ENCODE measurements at regions not wholly inside any gene's neighbourhood (a gene's known extent, or its start where the extent isn't known, plus 50 kb on each side); places are given as distances from the start of the nearest gene placed in this dataset.

- peak; percentile 43 for DNase-seq
Observed at GRCh38 chr12:88371416-88372183, 208.7 kb downstream of the KITLG start.

DNA sequence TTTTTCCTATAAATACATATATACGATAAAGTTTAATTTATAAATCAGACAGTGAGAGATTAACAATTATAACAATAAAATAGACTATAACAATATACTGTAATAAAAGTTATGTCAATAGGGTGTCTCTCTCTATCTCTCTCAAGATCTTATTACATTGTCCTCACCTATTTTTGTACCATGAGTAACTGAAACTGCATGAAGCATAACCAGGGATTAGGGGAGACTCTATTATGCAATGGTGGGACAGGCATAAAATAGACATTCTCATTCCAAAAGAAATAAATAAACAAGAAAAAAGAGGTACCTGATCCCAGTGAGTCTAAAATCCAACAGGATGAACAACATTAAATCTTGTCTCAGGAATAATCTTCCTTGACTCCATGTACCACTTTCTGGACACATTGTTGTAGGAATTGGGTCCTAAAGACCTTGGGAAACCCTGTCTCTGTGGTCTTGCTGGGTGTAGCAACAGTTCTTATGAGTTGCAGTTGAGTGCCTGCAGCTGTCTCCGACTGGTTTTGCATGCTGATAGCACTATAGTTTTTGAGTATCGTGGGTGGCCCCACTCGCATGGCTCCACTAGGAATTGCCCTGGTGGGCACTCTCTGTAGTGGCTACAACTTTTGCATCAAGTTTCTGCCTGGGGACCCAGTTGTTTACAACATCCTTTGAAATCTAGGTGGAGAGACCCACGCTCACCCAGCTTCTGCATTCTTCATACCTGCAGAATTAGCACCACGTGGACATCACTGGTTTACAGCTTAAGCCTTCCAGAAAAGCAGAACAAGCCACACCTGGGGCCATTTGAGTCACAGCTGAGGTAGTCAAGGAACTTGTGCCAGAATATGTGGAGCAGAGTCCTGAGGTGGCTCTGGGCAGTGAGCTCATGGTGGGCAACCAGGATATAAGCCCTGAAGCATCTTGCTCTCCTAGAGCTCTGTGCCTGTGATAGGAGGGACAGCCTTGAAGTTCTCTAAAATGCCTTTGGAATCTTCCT is 204.7 kb downstream of the KITLG start:
- DNase-seq = no peak

DNA sequence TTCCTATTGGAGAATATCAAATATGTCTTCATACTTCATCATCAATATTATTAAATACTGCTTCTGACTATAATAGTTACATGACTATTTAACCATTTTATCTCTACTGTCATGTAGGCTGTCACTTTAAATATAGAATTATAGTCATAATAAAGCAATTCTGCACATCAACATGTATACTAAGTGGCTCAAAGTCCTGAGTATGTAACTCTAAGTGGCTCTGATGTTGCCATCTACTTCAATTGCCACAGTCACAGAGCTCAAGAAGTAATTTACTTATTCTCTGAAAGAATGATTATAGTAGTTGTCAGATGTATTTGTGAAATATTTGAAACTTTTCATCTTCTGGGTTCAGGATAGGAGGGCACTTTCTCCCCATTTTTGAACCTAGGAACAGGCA is 202.3 kb downstream of the KITLG start:
- no peak for DNase-seq

GRCh38 chr12:88381466-88381865 is 198.8 kb downstream of the KITLG start:
- DNase-seq = peak; percentile 51

- no peak for DNase-seq
Observed at GRCh38 chr12:88383405-88383804, 196.9 kb downstream of the KITLG start.

DNA sequence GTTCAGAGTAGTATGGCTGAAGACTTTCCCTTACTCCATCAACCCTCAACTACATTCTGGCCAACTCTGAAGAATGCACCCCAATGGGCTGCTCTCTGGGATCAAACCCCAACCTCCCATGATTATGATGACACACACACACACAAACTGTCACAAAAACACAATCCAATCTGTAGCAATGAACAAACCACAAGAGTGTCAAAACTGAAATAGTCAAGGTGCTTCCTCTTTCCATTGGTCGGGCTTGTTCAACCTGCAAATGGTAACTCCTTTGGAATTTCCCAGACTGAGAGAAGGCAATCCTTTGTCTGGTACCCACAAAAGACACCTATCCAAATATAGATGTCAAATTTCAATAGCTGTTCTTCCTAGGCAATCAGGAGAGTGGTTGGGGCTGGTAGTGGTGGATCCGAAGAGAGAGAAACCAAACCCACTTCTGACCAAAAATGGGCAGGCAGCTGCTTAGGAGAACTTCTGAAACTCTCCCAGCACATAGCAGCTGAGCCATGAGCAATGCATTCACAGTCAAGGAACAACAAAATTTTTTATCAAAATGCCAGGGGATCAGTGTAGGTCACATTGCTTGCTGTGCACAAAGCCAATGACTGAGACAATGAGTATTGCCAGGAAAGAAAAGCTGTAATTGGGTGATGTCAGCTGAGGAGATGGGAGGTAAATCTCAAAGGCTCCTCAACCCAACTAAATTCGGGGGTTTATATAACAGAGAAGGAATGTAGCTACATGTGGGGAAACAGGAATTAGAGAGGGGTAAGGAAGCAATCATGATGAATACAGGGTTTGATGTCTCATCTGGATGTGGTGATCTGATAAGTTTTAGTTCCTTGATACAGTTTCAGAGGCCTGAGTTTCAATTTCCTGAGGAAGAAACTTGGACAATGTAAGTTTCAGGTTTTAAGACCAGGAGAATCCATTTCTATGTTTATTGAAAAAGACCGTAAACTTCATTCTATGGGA is 191.4 kb downstream of the KITLG start:
- peak; percentile 72 for DNase-seq

DNA sequence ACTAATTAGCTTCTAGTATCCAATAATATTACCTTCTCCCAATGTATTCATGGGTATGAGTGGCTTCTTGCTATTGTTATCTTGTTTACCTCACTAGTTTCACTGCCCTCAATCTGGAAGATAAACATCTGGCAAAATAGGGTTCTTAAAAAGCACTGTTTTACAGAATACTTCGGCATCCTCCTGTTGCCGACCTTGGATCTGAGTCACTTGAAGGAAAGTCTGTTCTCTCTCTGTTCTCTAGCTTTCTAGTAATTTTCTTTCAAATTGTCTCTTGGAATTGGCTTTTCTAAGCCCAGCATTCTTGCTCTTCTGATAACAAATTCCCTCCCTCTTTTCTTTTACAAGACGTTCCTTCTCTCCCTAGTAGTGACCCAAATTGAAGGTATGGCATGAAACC is 189.5 kb downstream of the KITLG start:
- DNase-seq = no peak

GRCh38 chr12:88391556-88391955 is 188.7 kb downstream of the KITLG start:
- peak; percentile 88 for DNase-seq

DNA sequence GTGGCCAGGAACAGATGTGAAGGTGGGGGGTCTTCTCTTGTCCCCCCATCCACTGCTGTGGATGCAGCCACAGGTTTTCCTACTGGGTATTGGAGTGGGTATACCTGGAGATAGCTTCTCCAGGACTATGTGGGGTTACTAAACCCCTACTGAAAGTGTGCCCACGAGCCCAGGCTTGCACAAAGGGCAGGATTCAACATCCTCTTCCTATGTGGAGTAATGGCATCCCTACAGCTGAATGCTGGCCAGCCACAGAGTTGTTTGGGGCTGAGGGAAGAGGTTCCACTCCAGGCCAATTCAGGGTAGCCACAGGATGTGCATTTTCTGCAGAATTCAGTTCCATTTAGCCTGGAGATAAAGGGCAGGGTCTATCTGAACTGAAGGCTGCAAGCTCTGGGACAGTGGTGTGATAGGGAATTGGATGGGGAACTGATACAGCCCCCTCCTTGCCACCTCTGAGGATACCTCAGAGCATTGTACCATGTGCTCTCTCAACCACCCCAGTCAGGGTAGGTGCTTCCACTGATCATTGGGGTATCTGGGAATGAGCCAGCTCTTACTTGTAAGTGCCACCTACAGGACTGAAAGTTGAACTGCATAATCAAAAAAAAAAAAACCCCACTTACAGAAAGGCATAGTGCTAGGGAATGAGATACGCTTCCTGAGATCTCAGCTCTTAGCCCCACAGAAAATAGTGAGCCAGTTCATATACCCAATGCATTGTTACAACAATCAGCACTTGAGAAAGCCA is 187.1 kb downstream of the KITLG start:
- DNase-seq = peak; percentile 46

- no peak for DNase-seq
Observed at GRCh38 chr12:88398031-88398430, 182.2 kb downstream of the KITLG start.

- no peak for DNase-seq
Observed at GRCh38 chr12:88399811-88400210, 180.5 kb downstream of the KITLG start.

DNA sequence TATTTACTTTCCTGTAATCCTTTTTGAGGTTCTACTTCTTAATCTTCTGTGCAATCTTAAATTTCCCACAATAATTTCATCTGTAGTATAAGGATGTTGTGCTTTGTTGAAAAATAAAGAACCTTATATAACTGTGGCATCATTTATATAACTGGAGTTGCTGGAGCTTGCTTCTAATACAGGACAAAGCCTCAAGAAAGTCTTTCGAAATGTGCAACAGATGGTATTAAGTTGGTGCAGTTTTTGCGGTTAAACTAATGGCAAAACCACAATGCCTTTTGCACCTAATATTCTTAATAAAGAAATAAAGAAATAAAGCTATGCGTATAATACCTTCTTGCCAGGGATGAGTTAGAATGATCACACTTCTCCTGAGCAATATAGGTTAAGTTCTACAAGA is 180.0 kb downstream of the KITLG start:
- no peak for DNase-seq

- no peak for DNase-seq
Observed at GRCh38 chr12:88401155-88401554, 179.1 kb downstream of the KITLG start.

DNA sequence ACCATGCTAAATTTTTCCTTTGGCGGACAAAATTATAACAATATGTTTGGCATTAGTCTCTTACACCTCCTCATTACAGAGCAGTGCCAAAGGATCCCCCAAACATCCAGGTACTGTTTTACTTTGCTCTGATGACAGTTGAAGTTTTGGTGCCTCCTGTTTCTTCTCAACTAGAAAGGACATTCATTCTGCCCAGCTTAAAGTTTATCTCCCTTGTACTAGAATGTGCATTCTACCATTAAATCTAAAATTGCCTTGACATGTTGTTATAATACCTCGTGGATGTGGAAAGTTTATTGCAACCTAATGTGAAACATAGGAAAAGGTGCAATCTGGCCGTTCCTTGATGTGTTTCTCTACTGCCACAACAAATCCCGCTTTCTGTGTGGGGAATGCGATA is 173.4 kb downstream of the KITLG start:
- DNase-seq = no peak

DNA sequence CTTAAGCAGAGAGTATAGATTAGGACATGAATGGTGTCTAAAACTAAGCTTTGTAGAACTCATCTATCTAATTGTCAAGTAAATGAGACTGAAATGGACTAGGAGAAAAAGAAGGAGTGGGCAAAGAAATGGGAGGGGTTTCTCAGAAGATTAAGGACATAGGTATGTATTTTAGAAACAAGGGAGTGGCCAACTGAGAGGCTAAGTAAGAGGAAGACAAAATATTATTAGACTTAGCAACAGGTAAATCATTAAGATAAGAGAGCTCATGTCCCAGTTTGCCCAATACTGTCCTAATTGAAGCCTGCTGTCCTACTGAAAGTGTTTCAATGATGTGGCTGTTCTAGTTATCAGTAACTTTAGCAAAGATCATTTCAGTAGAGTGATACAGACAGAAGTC is 171.4 kb downstream of the KITLG start:
- DNase-seq = no peak

GRCh38 chr12:88409257-88409656 is 171.0 kb downstream of the KITLG start:
- no peak for DNase-seq

DNA sequence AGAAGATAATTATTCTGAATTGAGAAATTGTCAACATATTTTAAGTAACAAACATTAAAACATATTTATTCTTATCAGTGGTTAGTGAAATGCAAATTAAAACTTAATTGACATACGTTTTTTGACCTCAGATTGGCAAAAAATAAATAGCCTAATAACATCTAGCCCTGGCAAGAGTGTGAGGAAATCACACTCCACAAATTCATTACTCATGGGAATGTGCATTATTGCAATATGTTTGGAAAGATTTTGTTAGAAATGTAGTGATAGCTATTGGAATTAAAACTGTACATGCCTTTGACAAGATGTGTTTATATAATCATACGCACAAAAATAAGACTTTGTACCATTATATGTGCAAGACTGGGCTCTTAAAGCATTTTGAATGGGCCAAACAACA is 168.6 kb downstream of the KITLG start:
- DNase-seq = no peak

DNA sequence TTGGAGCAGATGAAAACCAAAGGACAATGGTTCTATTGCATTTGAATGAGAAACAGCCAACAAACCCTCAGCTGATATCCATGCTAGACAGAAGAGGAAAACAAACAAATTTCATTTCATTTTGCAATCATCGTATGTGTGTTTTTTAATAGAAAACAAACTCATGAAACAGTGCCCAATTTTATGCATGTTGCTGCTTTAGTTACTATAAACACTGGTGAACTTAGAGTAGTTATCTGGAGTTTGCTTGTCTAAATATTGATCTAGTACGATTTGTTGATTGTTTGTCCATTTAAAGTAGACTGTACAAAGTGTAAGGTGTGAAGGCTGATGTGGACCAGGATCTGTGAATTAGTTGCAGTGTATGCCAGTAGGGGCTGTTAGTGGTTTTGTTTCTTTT is 166.6 kb downstream of the KITLG start:
- DNase-seq = no peak

DNA sequence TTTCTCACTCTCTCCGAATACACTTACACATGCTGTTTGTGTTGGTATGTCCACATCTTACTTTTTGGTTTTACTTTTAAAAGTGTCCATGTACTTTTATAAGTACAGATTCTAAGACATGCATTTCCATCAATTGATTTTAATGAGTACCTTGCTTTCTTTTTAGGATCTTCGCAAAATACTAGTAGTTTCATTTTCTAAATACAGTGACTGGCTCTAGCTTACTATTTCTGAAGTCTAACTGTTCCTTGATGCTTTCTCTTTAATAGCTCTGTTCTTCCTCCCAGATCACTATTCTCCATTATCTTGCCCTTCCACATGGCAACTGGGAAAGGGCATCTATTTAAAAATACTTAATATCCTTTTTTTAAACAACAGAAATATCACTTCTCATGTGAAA is 164.1 kb downstream of the KITLG start:
- DNase-seq = no peak

DNA sequence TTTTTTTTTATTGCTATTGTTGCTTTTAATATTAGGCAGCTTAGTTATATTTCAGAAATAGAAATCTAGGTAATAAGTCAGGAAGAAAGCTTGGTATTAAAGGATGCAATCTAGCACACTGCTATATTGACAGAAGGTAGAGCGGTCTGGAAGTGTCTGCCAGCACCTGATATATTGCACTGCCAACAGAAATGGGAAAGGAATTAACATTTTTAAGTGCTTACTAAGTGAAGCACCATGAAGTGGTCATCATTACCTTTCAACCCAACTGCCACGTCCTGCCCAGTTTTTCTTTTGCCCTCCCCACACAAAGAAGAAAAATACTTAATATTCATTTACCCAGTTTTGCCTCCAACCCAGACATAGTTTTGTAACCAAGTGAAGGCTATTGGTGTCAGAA is 163.5 kb downstream of the KITLG start:
- no peak for DNase-seq

DNA sequence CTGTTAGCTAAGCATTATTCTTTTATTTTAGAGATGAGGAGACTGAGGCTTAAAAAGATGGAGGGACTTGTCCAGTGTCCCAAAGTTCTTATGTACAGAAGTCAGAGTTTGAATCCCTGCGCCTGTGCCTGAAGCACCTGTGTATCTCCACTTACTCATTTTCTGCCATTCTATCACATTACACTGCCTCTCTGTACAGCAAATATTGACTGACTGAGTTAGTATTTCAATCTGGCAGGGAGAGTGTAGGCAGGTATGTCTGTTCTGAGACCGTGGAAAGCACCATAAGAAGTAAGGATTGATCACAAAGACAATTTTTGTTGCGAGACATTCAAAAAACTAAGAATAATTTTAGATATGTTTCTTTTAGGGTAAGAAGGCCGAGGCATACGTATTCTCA is 162.7 kb downstream of the KITLG start:
- DNase-seq = no peak

All from suppressor macrophage treated with lipopolysaccharide for 4 hours (primary cell).